T1000 (cell line): ENCODE measurements at regions not wholly inside any gene's neighbourhood (a gene's known extent, or its start where the extent isn't known, plus 50 kb on each side); places are given as distances from the start of the nearest gene placed in this dataset.

ENCODE experiments used
- DNase-seq: peaks from one replicate; lab custom pipeline; 2025; ENCODE audit warnings: mixed read lengths; lab: John Stamatoyannopoulos, UW

- DNase-seq = no peak
These were observed 420.1 kb downstream of the ARAP2 start for GRCh38 chr4:35824231-35824630.

- no peak for DNase-seq
These were observed 408.4 kb downstream of the ARAP2 start for GRCh38 chr4:35835893-35836292.

DNA sequence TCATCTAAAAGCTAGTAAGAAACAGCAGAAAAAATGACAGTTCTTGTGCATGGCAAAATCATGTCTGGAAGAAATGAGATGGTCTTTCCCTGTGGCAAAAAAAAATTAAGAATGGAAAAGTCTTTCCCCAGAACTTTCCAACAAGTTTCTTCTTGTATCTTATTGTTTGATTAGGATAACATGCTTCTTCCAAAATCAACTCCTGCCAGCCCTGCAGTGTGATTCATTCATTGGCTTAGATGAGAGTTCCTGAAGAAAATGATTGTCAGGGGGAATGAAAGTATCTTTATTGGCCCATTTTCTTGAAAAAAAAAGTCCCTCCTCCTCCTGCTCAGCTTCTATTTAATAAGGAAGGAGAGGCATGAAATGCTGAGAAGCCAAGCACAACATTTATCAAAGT, 407.7 kb downstream of the ARAP2 start:
- no peak for DNase-seq

- DNase-seq = no peak
These were observed 377.3 kb downstream of the ARAP2 start for GRCh38 chr4:35867057-35867456.

- no peak for DNase-seq
These were observed 372.0 kb downstream of the ARAP2 start for GRCh38 chr4:35872273-35872672.

DNA sequence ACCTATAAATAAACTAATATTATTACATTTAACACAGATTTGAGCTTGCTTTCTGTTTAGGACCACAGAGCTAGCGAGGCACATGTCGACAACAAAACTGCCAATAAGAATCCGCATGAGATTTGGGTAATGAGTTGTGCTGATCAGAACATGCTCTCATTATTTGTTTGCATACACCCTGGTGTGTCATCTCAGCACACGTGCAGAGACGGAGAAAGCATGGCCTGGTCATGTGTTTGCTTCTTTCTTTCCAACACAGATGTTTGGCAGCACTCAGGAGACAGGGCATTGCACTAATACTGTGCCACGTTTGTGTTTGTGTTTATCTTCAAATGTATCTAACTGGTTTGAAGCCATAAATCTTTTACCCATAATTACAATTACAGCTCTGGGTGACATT, 364.8 kb downstream of the ARAP2 start:
- no peak for DNase-seq

- no peak for DNase-seq
These were observed 361.2 kb downstream of the ARAP2 start for GRCh38 chr4:35883108-35883507.

DNA sequence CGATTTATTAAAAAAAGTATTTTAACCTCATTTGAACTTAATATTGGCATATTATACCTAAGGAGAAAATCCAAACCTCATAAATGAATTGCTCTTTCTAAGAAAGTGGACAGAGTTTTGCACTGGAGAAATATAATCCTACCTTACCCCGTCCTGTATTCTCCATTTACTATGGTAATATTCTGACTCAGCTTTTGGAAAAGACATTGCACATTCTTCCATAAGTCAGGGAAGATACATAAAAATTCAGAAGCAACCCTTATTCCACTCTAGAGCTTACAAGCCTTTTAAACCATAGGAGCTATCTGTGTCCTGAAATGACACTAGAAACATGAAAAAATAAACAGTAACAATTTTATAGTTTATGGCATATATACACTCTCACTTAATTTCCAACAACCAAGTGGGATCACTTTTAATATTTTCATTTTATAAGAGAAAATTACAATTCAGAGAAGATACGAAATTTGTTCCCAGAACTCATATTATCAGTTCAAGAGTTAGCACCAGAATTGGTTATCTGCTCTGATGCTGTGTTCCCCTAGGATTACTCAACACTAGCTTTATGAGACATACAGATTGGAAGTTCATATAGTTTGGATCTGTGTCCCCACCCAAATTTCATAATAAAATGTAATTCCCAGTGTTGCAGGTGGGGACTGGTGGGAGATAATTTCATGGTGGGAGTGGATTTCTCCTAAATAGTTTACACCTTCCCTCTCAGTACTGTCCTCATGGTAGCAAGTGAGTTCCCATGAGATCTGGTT, 359.4 kb downstream of the ARAP2 start:
- no peak for DNase-seq

DNA sequence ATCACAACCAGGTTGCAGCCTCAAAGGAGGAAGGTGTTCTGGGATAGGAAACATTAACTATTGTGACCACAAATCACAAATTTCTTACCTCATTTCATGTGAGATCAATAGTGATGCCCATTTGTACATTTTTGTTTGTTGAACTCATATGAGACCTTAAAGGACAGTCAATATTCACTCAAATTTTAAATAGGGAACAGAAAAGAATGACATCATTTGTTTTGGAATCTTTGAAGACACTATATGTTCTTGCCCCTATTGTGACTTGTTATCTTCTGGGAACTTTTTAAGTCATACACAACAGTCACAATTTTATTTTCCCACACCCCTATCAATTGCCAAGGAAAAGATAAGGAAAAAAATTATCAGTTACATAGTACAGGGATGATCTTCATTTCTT, 346.5 kb downstream of the ARAP2 start:
- DNase-seq = no peak

DNA sequence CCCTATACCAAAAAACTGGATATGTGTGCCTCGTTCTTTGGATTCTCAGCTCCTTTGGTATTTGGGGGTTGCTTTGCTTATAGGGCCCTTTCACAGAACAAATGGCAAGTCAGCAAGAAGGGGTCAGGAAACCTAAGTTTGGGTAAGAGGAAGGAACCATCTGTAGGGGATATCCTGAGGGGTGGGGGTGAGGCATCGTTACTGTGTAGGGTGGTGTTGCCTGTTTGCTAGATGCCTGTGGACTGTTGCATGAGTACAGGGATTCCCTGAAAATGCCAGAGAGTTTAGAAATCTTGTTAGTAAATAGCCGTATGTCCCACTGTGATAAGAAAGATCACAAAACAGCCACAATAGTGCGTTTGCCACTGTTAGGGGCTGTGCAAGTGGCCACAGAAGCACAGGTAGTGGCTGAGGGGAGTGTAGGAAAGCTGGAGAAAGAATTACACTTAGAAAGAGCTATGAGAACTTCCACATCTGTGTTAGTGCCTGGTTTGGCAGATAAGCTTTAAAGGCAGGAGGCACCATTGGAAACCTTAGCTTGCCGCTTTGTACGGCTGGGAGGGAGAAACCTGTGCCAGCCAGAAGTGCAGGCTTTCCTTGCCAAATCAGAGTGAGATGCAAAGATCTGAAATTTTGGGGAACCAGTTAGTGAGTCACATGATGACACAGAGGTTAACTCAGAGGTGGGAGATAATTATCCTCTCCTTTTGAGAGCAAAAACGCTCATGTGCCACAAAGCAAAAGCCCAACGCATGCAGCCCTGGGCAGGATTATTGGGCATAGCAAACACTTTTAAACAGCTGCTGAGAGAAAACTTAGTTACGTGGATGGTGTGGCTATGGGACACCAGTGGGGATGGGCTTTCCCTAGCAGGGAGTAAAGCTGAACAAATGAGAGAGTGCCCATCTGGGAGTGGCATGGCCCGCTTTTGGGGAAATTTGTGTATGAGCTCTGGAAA, 343.7 kb downstream of the ARAP2 start:
- no peak for DNase-seq

GRCh38 chr4:35912174-35912573, 332.1 kb downstream of the ARAP2 start:
- no peak for DNase-seq

DNA sequence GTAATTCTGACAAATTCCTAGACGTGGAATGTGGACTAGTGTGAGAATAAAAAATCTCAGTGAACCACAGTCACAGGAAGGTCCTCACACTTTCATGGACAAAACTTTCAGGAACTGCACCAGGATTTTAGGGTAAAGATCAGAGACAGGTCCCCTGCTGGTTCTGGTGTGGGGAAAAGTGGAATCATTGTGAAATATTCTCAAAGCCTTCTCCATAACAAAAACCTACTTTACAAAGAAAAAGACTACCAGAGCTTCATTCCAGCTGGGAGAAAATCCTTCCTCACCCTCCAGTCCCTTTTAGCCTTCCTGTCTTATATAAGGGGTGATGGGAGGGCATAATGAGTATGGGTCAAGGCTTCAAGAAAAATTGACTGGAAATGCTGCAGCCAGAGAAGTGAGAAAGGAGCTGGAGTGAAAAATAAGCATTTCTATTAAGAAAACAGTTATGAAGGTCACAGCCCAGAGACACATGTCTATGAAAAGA, 325.8 kb downstream of the ARAP2 start:
- no peak for DNase-seq

GRCh38 chr4:35925806-35926205, 318.5 kb downstream of the ARAP2 start:
- no peak for DNase-seq

DNA sequence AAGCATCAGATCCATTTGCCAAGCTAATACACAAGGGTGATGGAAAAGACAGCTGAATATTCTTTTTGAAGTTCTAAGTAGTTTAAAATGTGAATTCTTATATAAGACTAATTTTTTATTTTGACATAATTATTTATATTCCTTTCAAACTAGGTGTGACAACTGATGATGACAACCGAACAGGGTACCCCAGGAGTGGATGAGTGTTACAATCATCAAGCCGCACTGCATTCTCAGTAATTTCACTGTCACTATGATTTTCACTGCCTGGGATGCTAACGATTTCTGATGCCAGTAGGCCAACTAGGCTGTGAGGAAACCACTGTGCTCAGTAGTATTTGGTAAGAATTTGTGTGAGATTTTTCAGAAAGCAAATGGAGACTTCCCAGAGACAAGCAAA, 317.5 kb downstream of the ARAP2 start:
- DNase-seq = no peak

- no peak for DNase-seq
These were observed 310.4 kb downstream of the ARAP2 start for GRCh38 chr4:35933901-35934300.

DNA sequence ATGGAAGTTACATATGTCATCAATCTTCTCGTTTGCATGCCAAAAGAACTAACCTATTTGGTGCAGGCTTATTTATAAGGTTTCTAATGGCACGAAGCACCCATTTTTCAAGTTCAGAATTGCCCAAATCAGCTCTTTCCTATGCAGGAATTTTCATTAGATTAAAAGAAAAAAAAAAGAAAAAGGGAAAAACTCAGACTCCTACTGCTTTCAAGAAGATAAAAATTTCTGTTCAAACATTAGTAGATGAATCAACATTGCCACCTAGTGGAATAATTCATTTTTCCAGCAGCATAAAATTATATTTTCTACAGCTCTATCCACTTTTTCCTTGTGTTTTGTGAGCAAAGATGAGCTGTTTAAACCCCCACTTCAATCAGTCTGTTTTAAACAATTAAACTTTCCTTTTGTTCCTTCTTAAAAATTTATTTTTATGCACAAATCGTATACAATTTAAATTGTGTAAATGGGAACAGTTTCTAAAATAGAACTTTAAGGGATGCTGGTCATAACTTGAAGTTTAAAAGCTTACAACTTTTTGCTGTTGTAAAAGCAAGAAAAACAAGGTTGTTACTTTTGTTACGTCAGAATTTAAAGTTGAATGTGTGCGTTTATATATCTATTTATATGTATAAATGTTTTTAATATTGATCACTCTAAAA, 309.9 kb downstream of the ARAP2 start:
- no peak for DNase-seq

GRCh38 chr4:35938936-35939335, 305.4 kb downstream of the ARAP2 start:
- no peak for DNase-seq

GRCh38 chr4:35939751-35940150, 304.6 kb downstream of the ARAP2 start:
- DNase-seq = no peak

- no peak for DNase-seq
These were observed 302.2 kb downstream of the ARAP2 start for GRCh38 chr4:35942092-35942491.

DNA sequence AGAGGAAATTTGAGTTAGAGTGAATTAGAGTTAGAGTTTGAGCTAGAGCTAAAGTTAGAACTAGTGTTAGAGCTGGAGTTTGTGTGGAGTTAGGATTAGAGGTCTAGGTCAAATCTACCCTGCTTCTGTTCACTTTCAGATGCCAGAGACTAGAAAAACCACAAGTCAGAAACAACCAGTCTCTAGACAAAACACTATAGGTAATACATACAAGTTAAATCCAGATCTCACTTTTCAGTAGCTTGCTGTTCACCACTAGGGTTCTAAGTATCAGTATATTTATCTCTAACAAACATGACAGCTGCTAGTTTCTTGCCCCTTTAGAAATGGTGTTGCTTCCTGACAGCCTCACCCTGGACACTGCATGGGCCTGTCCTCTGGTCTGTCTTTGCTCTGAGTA, 300.7 kb downstream of the ARAP2 start:
- no peak for DNase-seq

- no peak for DNase-seq
These were observed 296.1 kb downstream of the ARAP2 start for GRCh38 chr4:35948171-35948570.

GRCh38 chr4:35950442-35950841, 293.9 kb downstream of the ARAP2 start:
- no peak for DNase-seq
